ENCODE measurements at regions not wholly inside any gene's neighbourhood (a gene's known extent, or its start where the extent isn't known, plus 50 kb on each side); places are given as distances from the start of the nearest gene placed in this dataset.

GRCh38 chr4:126731062-126731461 lies 901.7 kb upstream of the INTU start:
- DNase-seq (ENCODE audit: low spot score) (no peak), ATAC-seq (no peak)
- Mint-ChIP-seq H3K27me3 (ENCODE audit: low read depth) (no peaks in the 10 kb centered on the region), H3K27ac (no peak overlapping the region; the same call in 1 of the 2 replicates), H3K9me3 (no peaks in the 10 kb centered on the region), H3K36me3 (no peaks in the 10 kb centered on the region), H3K4me1 (peaks cover 8% of the 10 kb centered on the region), H3K4me3 (no peak overlapping the region)
- CTCF ChIA-PET = interaction anchor here (0.6 kb wide), 1 partner anchor 176 kb away, joined by 3 read pairs; no protein-coding TSS in a partner anchor
- no peak for TF ChIP-seq MXD4 (CRISPR knock-in tag; IDR thresholded peaks at IDR 0.05; ENCODE audit: borderline replicate concordance)
- TF ChIP-seq IRF2 (CRISPR knock-in tag; IDR thresholded peaks at IDR 0.05; ENCODE audit: borderline replicate concordance, low read depth) = no peak
- TF ChIP-seq ARID4B (CRISPR knock-in tag; IDR thresholded peaks at IDR 0.05; ENCODE audit: borderline replicate concordance) = no peak
- TF ChIP-seq ZNF121 (CRISPR knock-in tag; IDR thresholded peaks at IDR 0.05) = no peak
- TF ChIP-seq ZBTB43 (CRISPR knock-in tag; IDR thresholded peaks at IDR 0.05) = no peak
- no peak for TF ChIP-seq HMGA2 (CRISPR knock-in tag; IDR thresholded peaks at IDR 0.05)
- no peak for TF ChIP-seq ZNF425 (CRISPR knock-in tag; conservative IDR thresholded peaks at IDR 0.05)
- no peak for TF ChIP-seq NFE2L1 (CRISPR knock-in tag; IDR thresholded peaks at IDR 0.05)
- no peak for TF ChIP-seq ZNF219 (CRISPR knock-in tag; IDR thresholded peaks at IDR 0.05; ENCODE audit: borderline replicate concordance)
- TF ChIP-seq ETV6 (CRISPR knock-in tag; IDR thresholded peaks at IDR 0.05) = no peak
- no peak for TF ChIP-seq GRHL2 (CRISPR knock-in tag; IDR thresholded peaks at IDR 0.05; ENCODE audit: insufficient replicate concordance, severe bottlenecking)
- TF ChIP-seq FOXJ3 (CRISPR knock-in tag; IDR thresholded peaks at IDR 0.05; ENCODE audit: borderline replicate concordance) = no peak
- no peak for TF ChIP-seq ESRRA (CRISPR knock-in tag; IDR thresholded peaks at IDR 0.05; ENCODE audit: borderline replicate concordance)
- TF ChIP-seq ZNF396 (CRISPR knock-in tag; IDR thresholded peaks at IDR 0.05; ENCODE audit: borderline replicate concordance) = no peak
- TF ChIP-seq MAX (CRISPR knock-in tag; IDR thresholded peaks at IDR 0.05) = no peak
- TF ChIP-seq E2F1 (CRISPR knock-in tag; IDR thresholded peaks at IDR 0.05) = no peak
- no peak for TF ChIP-seq GABPB1 (CRISPR knock-in tag; IDR thresholded peaks at IDR 0.05)
- POLR2A ChIA-PET = no interaction called here

- CTCF ChIA-PET = no interaction called here
- H3K27me3 Mint-ChIP-seq (ENCODE audit: low read depth) = no peaks in the 10 kb centered on the region
- DNase-seq (ENCODE audit: low spot score) = no peak
- no peaks in the 10 kb centered on the region for H3K4me1 Mint-ChIP-seq
- H3K9me3 Mint-ChIP-seq = no peaks in the 10 kb centered on the region
- no peak overlapping the region for H3K27ac Mint-ChIP-seq
- no peak for ATAC-seq
- no peaks in the 10 kb centered on the region for H3K36me3 Mint-ChIP-seq
- no peak overlapping the region for H3K4me3 Mint-ChIP-seq
- POLR2A ChIA-PET = no interaction called here
- no peak for TF ChIP-seq ZBTB21 (CRISPR knock-in tag; IDR thresholded peaks at IDR 0.05; ENCODE audit: borderline replicate concordance)
- TF ChIP-seq NR1H2 (CRISPR knock-in tag; IDR thresholded peaks at IDR 0.05) = no peak
- TF ChIP-seq SMAD4 (CRISPR knock-in tag; IDR thresholded peaks at IDR 0.05) = no peak
- no peak for TF ChIP-seq ELF4 (CRISPR knock-in tag; IDR thresholded peaks at IDR 0.05; ENCODE audit: low read depth)
- no peak for TF ChIP-seq ZMAT4 (CRISPR knock-in tag; IDR thresholded peaks at IDR 0.05)
- TF ChIP-seq NR3C1 (CRISPR knock-in tag; conservative IDR thresholded peaks at IDR 0.05; ENCODE audit: low read depth) = no peak
- no peak for TF ChIP-seq GABPB1 (CRISPR knock-in tag; IDR thresholded peaks at IDR 0.05)
- no peak for TF ChIP-seq CBFB (CRISPR knock-in tag; IDR thresholded peaks at IDR 0.05; ENCODE audit: low read depth)
- no peak for TF ChIP-seq JUN (CRISPR knock-in tag; IDR thresholded peaks at IDR 0.05)
Measured at GRCh38 chr4:126733301-126733700, 899.5 kb upstream of the INTU start.
